HG02623 (cell line): ENCODE measurements at regions not wholly inside any gene's neighbourhood (a gene's known extent, or its start where the extent isn't known, plus 50 kb on each side); places are given as distances from the start of the nearest gene placed in this dataset.

Experiments
- ATAC-seq: cut with Tn5 transposase; IDR thresholded peaks from one replicate; pipeline ENCODE4 v1.9.1; 2021; ENCODE audit warnings: moderate library complexity; ENCODE audit not compliant: unreplicated experiment

GRCh38 chr3:83092521-83093221 is 1331.2 kb upstream of the GBE1 start:
- no peak for ATAC-seq

GRCh38 chr3:83076041-83076440 is 1314.6 kb upstream of the GBE1 start:
- ATAC-seq, result no peak

GRCh38 chr3:83074485-83074884 is 1313.0 kb upstream of the GBE1 start:
- ATAC-seq, result no peak

- no peak for ATAC-seq
These were observed 1304.5 kb upstream of the GBE1 start for GRCh38 chr3:83065851-83066460.

- ATAC-seq, result no peak
These were observed 1302.0 kb upstream of the GBE1 start for GRCh38 chr3:83063446-83063845.

GRCh38 chr3:83048556-83048955 is 1287.1 kb upstream of the GBE1 start:
- no peak for ATAC-seq

GRCh38 chr3:83039422-83039821 is 1278.0 kb upstream of the GBE1 start:
- no peak for ATAC-seq

- ATAC-seq, result no peak
These were observed 1274.2 kb upstream of the GBE1 start for GRCh38 chr3:83035704-83036010.

GRCh38 chr3:83034806-83035703 is 1273.6 kb upstream of the GBE1 start:
- ATAC-seq, result no peak

GRCh38 chr3:83033133-83033532 is 1271.7 kb upstream of the GBE1 start:
- no peak for ATAC-seq

GRCh38 chr3:83023086-83023485 is 1261.6 kb upstream of the GBE1 start:
- ATAC-seq, result no peak

- no peak for ATAC-seq
These were observed 1250.0 kb upstream of the GBE1 start for GRCh38 chr3:83011481-83011880.

GRCh38 chr3:83003917-83004316 is 1242.5 kb upstream of the GBE1 start:
- ATAC-seq, result no peak

GRCh38 chr3:83002869-83003445 is 1241.5 kb upstream of the GBE1 start:
- no peak for ATAC-seq

- ATAC-seq, result no peak
These were observed 1238.3 kb upstream of the GBE1 start for GRCh38 chr3:82999777-83000176.

GRCh38 chr3:82978368-82978767 is 1216.9 kb upstream of the GBE1 start:
- ATAC-seq, result no peak

GRCh38 chr3:82977871-82978270 is 1216.4 kb upstream of the GBE1 start:
- ATAC-seq, result no peak

GRCh38 chr3:82973791-82974190 is 1212.3 kb upstream of the GBE1 start:
- no peak for ATAC-seq

- ATAC-seq, result no peak
These were observed 1198.9 kb upstream of the GBE1 start for GRCh38 chr3:82960379-82960778.

GRCh38 chr3:82957696-82958095 is 1196.3 kb upstream of the GBE1 start:
- no peak for ATAC-seq

- ATAC-seq, result no peak
These were observed 1195.6 kb upstream of the GBE1 start for GRCh38 chr3:82957079-82957478.

GRCh38 chr3:82954486-82954885 is 1193.0 kb upstream of the GBE1 start:
- ATAC-seq, result no peak
